GM23338 (cell line): ENCODE measurements at regions not wholly inside any gene's neighbourhood (a gene's known extent, or its start where the extent isn't known, plus 50 kb on each side); places are given as distances from the start of the nearest gene placed in this dataset.

Experiments
- ATAC-seq: fragments of 200-7000 bp; cut with Tn5 transposase; 3 replicates; pipeline ENCODE4 v1.9.1; 2020
- DNase-seq: peaks from one replicate; pipeline ENCODE4 v3.0.0-alpha.2; 2015; ENCODE audit warnings: low spot score
- H2AFZ ChIP-seq: fragments of 200-600 bp; sonication (generic); 2 replicates; pipeline ENCODE4 v1.8.0; 2016; ENCODE audit warnings: antibody characterized with exemption, mild to moderate bottlenecking, moderate library complexity
- H3F3A ChIP-seq: fragments of 200-600 bp; sonication (generic); replicated peaks from 2 replicates; pipeline ENCODE4 v1.8.0; 2017; ENCODE audit warnings: antibody characterized with exemption, mixed run types, low read depth
- H3K27ac ChIP-seq: fragments of 200-600 bp; sonication (generic); 2 replicates; pipeline ENCODE4 v1.6.1; 2016; ENCODE audit warnings: low read depth
- H3K27me3 ChIP-seq: fragments of 200-600 bp; sonication (generic); 2 replicates; pipeline ENCODE4 v1.8.0; 2016; ENCODE audit warnings: mild to moderate bottlenecking, mixed run types, moderate library complexity; ENCODE audit not compliant: insufficient read depth
- H3K36me3 ChIP-seq: fragments of 200-600 bp; sonication (generic); 2 replicates; pipeline ENCODE4 v1.8.0; 2016; ENCODE audit warnings: mild to moderate bottlenecking; ENCODE audit not compliant: insufficient read depth
- H3K4me1 ChIP-seq: fragments of 200-600 bp; sonication (generic); 2 replicates; pipeline ENCODE4 v1.8.0; 2016; ENCODE audit warnings: mild to moderate bottlenecking, moderate library complexity; ENCODE audit not compliant: insufficient read depth
- H3K4me2 ChIP-seq: fragments of 200-600 bp; sonication (generic); 2 replicates; pipeline ENCODE4 v1.7.1; 2017; ENCODE audit warnings: mixed run types
- H3K4me3 ChIP-seq: fragments of 200-600 bp; sonication (generic); 2 replicates; pipeline ENCODE4 v1.6.1; 2016; ENCODE audit warnings: mixed run types
- H3K79me2 ChIP-seq: fragments of 200-600 bp; sonication (generic); replicated peaks from 2 replicates; pipeline ENCODE4 v1.8.0; 2017; ENCODE audit warnings: mild to moderate bottlenecking; ENCODE audit not compliant: insufficient read depth
- H3K9me2 ChIP-seq: fragments of 200-600 bp; sonication (generic); 2 replicates; pipeline ENCODE4 v1.8.0; 2017; ENCODE audit not compliant: insufficient read depth
- H4K20me1 ChIP-seq: fragments of 200-600 bp; sonication (generic); replicated peaks from 2 replicates; pipeline ENCODE4 v1.8.0; 2017; ENCODE audit warnings: mild to moderate bottlenecking; ENCODE audit not compliant: insufficient read depth
- H3K27ac Mint-ChIP-seq: 2 replicates; pipeline ENCODE4 v1.8.0; 2020; ENCODE audit warnings: inconsistent platforms, mild to moderate bottlenecking, moderate library complexity, mixed read lengths
- H3K27me3 Mint-ChIP-seq: 3 replicates; pipeline ENCODE4 v1.8.0; 2022; ENCODE audit warnings: low read depth, mild to moderate bottlenecking, moderate library complexity, mixed read lengths, inconsistent platforms; ENCODE audit not compliant: insufficient read depth, poor library complexity
- H3K36me3 Mint-ChIP-seq: 3 replicates; pipeline ENCODE4 v1.8.0; 2021; ENCODE audit warnings: low read depth, mild to moderate bottlenecking, inconsistent platforms, moderate library complexity, mixed read lengths
- H3K4me1 Mint-ChIP-seq: 3 replicates; pipeline ENCODE4 v1.8.0; 2020; ENCODE audit warnings: mild to moderate bottlenecking, inconsistent platforms, mixed read lengths
- H3K4me3 Mint-ChIP-seq: 3 replicates; pipeline ENCODE4 v1.8.0; 2021; ENCODE audit warnings: moderate library complexity, mild to moderate bottlenecking, inconsistent platforms, mixed read lengths
- H3K9me3 Mint-ChIP-seq: 3 replicates; pipeline ENCODE4 v1.8.0; 2020; ENCODE audit warnings: moderate library complexity, mild to moderate bottlenecking, inconsistent platforms, mixed read lengths
- CREB1 ChIP-seq: fragments of 250-450 bp; sonication (Bioruptor Pico); IDR thresholded peaks from 2 replicates; pipeline ENCODE4 v1.5.0; 2020; ENCODE audit warnings: low read depth, mild to moderate bottlenecking, moderate library complexity
- EZH2phosphoT487 ChIP-seq: fragments of 200-600 bp; sonication (generic); IDR thresholded peaks from one replicate; pipeline ENCODE4 v1.8.1; 2018; ENCODE audit warnings: antibody characterized with exemption; ENCODE audit not compliant: unreplicated experiment
- JUNB ChIP-seq: IDR thresholded peaks from one replicate; pipeline ENCODE4 v1.6.1; 2016; ENCODE audit warnings: antibody characterized with exemption; ENCODE audit not compliant: unreplicated experiment
- ZNF114 ChIP-seq: fragments of 250-450 bp; sonication (Bioruptor Pico); IDR thresholded peaks from 2 replicates; pipeline ENCODE4 v1.5.0; 2020; ENCODE audit warnings: mild to moderate bottlenecking, moderate library complexity
- ZNF331 ChIP-seq: fragments of 250-450 bp; sonication (Bioruptor Pico); IDR thresholded peaks from 2 replicates; pipeline ENCODE4 v1.5.0; 2020; ENCODE audit warnings: low read depth, mild to moderate bottlenecking, moderate library complexity
- TF ChIP-seq, protein P1 (sequence below): fragments of 250-450 bp; sonication (Bioruptor Pico); IDR thresholded peaks from 2 replicates; pipeline ENCODE4 v1.5.0; 2020; ENCODE audit warnings: mild to moderate bottlenecking, moderate library complexity
- TF ChIP-seq, protein P2 (sequence below): IDR thresholded peaks from one replicate; pipeline ENCODE4 v1.6.1; 2018; ENCODE audit warnings: antibody characterized with exemption; ENCODE audit not compliant: unreplicated experiment
- TF ChIP-seq, protein P3 (sequence below): IDR thresholded peaks from 2 replicates; pipeline ENCODE4 v1.6.1; 2016; ENCODE audit warnings: antibody characterized with exemption

DNA sequence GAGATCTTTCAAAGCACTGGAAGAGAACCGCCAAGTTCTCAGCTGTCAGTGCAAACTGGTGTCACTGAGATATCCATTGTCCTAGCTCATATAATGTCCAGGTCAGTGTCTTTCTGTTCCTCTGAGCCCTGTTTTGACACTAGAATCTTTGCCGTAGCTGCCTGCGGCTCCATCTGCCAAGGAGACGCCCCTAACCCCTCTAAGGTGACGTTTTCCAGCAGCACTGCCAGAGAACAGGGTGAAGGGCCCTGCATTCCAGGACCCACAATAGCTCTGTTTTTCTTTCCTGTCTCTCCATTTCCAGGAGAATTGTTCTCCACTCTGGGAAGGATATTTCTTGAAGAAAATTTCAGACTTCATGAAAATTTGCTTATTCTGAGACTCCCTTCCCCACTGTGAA, 181.7 kb upstream of the SLC39A10 start:
- no peak overlapping the region for H3K4me3 ChIP-seq

More for the DNA sequence above, 181.7 kb upstream of the SLC39A10 start:
- Mint-ChIP-seq H3K27ac (no peak overlapping the region; the same call in 1 of the 2 replicates), H3K9me3 (no peaks in the 10 kb centered on the region), H3K27me3 (peaks cover 3% of the 10 kb centered on the region), H3K4me3 (no peak overlapping the region), H3K36me3 (no peaks in the 10 kb centered on the region), H3K4me1 (no peaks in the 10 kb centered on the region)
- Histone ChIP-seq H3K79me2 (no peaks in the 10 kb centered on the region), H3K9me2 (peaks cover 5% of the 10 kb centered on the region), H3K4me1 (no peaks in the 10 kb centered on the region), H4K20me1 (no peaks in the 10 kb centered on the region), H3K36me3 (no peaks in the 10 kb centered on the region), H3K27ac (no peak overlapping the region), H2AFZ (peak overlapping the region; percentile 72; the same call in 1 of the 2 replicates), H3K27me3 (no peaks in the 10 kb centered on the region), H3F3A (no peaks in the 10 kb centered on the region), H3K4me2 (no peak overlapping the region)
- no peak for TF ChIP-seq ZNF114 (CRISPR knock-in tag)
- TF ChIP-seq ZNF331 (CRISPR knock-in tag): no peak
- no peak for TF ChIP-seq CREB1 (CRISPR knock-in tag)
- TF ChIP-seq EZH2phosphoT487: no peak
- TF ChIP-seq JUNB: no peak
- TF ChIP-seq, protein P1, sequence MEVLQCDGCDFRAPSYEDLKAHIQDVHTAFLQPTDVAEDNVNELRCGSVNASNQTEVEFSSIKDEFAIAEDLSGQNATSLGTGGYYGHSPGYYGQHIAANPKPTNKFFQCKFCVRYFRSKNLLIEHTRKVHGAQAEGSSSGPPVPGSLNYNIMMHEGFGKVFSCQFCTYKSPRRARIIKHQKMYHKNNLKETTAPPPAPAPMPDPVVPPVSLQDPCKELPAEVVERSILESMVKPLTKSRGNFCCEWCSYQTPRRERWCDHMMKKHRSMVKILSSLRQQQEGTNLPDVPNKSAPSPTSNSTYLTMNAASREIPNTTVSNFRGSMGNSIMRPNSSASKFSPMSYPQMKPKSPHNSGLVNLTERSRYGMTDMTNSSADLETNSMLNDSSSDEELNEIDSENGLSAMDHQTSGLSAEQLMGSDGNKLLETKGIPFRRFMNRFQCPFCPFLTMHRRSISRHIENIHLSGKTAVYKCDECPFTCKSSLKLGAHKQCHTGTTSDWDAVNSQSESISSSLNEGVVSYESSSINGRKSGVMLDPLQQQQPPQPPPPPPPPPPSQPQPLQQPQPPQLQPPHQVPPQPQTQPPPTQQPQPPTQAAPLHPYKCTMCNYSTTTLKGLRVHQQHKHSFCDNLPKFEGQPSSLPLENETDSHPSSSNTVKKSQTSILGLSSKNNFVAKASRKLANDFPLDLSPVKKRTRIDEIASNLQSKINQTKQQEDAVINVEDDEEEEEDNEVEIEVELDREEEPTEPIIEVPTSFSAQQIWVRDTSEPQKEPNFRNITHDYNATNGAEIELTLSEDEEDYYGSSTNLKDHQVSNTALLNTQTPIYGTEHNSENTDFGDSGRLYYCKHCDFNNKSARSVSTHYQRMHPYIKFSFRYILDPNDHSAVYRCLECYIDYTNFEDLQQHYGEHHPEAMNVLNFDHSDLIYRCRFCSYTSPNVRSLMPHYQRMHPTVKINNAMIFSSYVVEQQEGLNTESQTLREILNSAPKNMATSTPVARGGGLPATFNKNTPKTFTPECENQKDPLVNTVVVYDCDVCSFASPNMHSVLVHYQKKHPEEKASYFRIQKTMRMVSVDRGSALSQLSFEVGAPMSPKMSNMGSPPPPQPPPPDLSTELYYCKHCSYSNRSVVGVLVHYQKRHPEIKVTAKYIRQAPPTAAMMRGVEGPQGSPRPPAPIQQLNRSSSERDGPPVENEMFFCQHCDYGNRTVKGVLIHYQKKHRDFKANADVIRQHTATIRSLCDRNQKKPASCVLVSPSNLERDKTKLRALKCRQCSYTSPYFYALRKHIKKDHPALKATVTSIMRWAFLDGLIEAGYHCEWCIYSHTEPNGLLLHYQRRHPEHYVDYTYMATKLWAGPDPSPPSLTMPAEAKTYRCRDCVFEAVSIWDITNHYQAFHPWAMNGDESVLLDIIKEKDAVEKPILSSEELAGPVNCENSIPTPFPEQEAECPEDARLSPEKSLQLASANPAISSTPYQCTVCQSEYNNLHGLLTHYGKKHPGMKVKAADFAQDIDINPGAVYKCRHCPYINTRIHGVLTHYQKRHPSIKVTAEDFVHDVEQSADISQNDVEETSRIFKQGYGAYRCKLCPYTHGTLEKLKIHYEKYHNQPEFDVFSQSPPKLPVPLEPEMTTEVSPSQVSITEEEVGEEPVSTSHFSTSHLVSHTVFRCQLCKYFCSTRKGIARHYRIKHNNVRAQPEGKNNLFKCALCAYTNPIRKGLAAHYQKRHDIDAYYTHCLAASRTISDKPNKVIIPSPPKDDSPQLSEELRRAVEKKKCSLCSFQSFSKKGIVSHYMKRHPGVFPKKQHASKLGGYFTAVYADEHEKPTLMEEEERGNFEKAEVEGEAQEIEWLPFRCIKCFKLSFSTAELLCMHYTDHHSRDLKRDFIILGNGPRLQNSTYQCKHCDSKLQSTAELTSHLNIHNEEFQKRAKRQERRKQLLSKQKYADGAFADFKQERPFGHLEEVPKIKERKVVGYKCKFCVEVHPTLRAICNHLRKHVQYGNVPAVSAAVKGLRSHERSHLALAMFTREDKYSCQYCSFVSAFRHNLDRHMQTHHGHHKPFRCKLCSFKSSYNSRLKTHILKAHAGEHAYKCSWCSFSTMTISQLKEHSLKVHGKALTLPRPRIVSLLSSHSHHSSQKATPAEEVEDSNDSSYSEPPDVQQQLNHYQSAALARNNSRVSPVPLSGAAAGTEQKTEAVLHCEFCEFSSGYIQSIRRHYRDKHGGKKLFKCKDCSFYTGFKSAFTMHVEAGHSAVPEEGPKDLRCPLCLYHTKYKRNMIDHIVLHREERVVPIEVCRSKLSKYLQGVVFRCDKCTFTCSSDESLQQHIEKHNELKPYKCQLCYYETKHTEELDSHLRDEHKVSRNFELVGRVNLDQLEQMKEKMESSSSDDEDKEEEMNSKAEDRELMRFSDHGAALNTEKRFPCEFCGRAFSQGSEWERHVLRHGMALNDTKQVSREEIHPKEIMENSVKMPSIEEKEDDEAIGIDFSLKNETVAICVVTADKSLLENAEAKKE (CRISPR knock-in tag): no peak
- TF ChIP-seq, protein P2, sequence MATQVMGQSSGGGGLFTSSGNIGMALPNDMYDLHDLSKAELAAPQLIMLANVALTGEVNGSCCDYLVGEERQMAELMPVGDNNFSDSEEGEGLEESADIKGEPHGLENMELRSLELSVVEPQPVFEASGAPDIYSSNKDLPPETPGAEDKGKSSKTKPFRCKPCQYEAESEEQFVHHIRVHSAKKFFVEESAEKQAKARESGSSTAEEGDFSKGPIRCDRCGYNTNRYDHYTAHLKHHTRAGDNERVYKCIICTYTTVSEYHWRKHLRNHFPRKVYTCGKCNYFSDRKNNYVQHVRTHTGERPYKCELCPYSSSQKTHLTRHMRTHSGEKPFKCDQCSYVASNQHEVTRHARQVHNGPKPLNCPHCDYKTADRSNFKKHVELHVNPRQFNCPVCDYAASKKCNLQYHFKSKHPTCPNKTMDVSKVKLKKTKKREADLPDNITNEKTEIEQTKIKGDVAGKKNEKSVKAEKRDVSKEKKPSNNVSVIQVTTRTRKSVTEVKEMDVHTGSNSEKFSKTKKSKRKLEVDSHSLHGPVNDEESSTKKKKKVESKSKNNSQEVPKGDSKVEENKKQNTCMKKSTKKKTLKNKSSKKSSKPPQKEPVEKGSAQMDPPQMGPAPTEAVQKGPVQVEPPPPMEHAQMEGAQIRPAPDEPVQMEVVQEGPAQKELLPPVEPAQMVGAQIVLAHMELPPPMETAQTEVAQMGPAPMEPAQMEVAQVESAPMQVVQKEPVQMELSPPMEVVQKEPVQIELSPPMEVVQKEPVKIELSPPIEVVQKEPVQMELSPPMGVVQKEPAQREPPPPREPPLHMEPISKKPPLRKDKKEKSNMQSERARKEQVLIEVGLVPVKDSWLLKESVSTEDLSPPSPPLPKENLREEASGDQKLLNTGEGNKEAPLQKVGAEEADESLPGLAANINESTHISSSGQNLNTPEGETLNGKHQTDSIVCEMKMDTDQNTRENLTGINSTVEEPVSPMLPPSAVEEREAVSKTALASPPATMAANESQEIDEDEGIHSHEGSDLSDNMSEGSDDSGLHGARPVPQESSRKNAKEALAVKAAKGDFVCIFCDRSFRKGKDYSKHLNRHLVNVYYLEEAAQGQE: no peak
- TF ChIP-seq, protein P3, sequence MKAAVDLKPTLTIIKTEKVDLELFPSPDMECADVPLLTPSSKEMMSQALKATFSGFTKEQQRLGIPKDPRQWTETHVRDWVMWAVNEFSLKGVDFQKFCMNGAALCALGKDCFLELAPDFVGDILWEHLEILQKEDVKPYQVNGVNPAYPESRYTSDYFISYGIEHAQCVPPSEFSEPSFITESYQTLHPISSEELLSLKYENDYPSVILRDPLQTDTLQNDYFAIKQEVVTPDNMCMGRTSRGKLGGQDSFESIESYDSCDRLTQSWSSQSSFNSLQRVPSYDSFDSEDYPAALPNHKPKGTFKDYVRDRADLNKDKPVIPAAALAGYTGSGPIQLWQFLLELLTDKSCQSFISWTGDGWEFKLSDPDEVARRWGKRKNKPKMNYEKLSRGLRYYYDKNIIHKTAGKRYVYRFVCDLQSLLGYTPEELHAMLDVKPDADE: no peak
- DNase-seq (no peak), ATAC-seq (peak; percentile 29; the same call in 1 of the 3 replicates)
